Esophagus squamous epithelium (tissue), 4 donors: ENCODE measurements at regions not wholly inside any gene's neighbourhood (a gene's known extent, or its start where the extent isn't known, plus 50 kb on each side); places are given as distances from the start of the nearest gene placed in this dataset.

Experiments
- POLR2A ChIP-seq, 4 donors: fragments of 450-650 bp; IDR thresholded peaks; one replicate each; pipeline ENCODE4 v1.6.1; 2017; ENCODE audit warnings: antibody characterized with exemption in 4 of 4, mild to moderate bottlenecking in 4 of 4, moderate library complexity in 3 of 4
- TF ChIP-seq, protein P1 (sequence below), 6 experiments: fragments of 450-650 bp in 4 of 6; fragments of 200-600 bp in 2 of 6; sonication (generic) in 2 of 6; IDR thresholded peaks; one replicate each; pipeline ENCODE4 v1.5.1; 2016 to 2019; ENCODE audit warnings: antibody characterized with exemption in 6 of 6, mild to moderate bottlenecking in 4 of 6, moderate library complexity in 4 of 6

GRCh38 chrX:76253432-76253831, 80.6 kb downstream of the PBDC1 start:
- no peak for TF ChIP-seq POLR2A (IDR thresholded peaks at IDR 0.05)
- TF ChIP-seq, protein P1, sequence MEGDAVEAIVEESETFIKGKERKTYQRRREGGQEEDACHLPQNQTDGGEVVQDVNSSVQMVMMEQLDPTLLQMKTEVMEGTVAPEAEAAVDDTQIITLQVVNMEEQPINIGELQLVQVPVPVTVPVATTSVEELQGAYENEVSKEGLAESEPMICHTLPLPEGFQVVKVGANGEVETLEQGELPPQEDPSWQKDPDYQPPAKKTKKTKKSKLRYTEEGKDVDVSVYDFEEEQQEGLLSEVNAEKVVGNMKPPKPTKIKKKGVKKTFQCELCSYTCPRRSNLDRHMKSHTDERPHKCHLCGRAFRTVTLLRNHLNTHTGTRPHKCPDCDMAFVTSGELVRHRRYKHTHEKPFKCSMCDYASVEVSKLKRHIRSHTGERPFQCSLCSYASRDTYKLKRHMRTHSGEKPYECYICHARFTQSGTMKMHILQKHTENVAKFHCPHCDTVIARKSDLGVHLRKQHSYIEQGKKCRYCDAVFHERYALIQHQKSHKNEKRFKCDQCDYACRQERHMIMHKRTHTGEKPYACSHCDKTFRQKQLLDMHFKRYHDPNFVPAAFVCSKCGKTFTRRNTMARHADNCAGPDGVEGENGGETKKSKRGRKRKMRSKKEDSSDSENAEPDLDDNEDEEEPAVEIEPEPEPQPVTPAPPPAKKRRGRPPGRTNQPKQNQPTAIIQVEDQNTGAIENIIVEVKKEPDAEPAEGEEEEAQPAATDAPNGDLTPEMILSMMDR (IDR thresholded peaks at IDR 0.05): peak in 4 of 6 experiments; percentile 35 to 43 (median 38)
